ENCODE measurements at regions not wholly inside any gene's neighbourhood (a gene's known extent, or its start where the extent isn't known, plus 50 kb on each side); places are given as distances from the start of the nearest gene placed in this dataset.
"Not testable (repeated sequence)": the region's sequence is repeated elsewhere in the genome, so short reads cannot be mapped to it uniquely, and the experiment has no call there.

DNA sequence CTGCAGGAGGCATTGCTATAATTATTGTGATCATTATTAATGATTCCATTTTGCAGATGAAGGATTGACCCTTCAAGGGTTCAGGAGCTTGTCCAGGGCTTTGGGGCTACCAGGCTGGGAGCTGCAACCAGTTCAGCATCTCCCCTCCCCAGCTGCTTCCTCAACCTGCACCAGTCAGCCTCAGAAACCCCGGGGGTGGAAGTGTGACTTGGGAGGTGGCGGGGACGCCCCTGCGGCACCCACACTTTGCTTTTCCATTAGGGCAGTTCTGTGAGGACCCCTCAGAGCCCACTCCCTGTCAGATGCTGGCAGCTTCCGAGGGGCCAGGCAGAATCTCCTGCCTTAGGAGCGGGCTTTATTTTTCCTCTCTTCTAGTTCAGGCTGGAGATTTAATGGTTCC, 85.6 kb downstream of the OLFM1 start:
- DNase-seq (ENCODE audit: low spot score), result no peak

DNA sequence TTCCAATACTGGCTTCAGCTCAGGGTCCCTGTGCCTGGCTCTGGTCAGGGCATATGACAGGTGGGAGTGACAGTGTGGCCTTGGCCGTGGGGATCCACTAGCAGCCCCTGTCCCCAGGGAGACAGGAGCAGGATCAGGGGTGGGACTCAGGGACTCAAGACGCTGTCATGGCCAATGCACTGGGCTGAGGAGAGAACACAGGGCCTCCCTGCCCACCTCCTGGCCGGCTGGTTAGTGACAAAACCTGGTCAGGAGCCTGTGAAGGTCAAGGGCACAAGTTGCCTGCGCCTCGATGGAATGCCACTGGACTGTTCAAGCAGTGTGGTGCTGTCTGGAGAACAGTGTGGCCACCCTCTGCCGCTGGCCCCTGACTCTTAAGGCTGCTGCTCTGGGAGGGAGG, 86.8 kb downstream of the OLFM1 start:
- DNase-seq (ENCODE audit: low spot score), result no peak

DNA sequence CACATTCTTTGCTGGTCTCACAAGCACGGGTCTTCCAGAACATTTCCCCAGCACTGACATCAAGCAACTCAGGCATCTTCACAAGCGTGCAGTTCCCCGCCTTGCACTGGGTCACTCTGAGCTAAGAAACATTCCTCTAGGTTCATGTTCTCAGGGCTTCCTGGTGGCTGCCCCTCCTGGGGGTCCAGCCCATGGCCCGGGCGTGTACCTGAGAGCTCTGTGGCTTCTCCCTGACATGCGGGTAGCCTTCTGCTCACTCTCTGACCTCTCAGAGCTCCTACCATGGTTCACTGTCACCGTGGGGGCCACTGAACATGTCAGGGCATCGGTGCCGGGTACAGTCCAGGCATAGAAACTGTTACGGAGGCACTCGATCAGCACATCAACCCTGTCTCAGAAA, 87.5 kb downstream of the OLFM1 start:
- no peak for DNase-seq (ENCODE audit: low spot score)

DNA sequence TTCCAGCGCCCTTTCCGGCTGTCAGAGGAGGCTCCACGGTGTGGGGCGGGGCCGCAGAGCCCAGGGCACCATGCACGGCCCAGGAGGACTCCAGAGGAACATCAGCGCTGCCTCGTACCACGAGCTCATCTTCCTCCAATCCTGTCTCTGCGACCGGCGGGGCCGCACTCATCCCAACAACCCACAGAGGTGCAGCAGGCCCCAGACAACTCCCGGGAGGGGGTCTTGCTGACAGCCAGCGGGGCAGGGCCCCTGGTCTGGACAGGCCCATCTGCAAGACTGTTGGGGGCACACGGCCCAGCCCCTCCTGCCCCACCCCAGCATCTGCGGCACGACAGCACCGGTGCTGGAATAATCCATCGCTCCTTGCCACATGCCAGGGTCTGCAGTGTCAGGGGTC, 88.8 kb downstream of the OLFM1 start:
- DNase-seq (ENCODE audit: low spot score), result no peak

DNA sequence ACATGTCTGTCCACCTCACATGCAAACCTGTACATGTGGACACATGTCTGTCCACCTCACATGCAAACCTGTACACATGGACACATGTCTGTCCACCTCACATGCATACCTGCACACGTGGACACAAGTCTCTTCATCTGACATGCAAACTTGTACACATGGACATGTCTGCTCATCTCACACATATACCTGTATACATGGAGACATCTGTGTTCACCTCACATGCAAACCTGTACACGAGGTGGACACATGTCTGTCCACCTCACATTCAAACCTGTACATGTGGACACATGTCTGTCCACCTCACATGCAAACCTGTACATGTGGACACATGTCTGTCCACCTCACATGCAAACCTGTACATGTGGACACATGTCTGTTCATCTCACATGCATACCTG, 90.1 kb downstream of the OLFM1 start:
- DNase-seq (ENCODE audit: low spot score), result not testable (repeated sequence)

DNA sequence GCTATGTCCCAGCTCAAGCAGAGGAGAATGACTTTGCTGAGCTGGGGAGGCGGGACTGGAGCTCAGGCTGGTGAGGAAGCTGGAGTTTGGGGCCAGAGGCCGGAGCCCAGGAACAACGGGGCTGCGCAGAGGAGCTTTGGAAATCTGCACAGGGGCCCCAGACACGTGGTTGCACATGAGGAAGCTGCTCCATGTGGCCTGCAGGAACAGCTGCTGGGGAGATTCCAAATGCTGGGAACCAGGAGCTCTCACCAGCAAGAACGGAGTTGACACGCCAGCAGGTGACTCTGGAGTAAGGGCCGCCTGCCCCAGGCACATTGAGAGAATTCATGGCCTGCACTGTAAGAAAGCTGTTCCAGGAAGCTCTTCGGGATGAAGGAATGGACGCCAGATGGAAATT, 91.0 kb downstream of the OLFM1 start:
- no peak for DNase-seq (ENCODE audit: low spot score)

DNA sequence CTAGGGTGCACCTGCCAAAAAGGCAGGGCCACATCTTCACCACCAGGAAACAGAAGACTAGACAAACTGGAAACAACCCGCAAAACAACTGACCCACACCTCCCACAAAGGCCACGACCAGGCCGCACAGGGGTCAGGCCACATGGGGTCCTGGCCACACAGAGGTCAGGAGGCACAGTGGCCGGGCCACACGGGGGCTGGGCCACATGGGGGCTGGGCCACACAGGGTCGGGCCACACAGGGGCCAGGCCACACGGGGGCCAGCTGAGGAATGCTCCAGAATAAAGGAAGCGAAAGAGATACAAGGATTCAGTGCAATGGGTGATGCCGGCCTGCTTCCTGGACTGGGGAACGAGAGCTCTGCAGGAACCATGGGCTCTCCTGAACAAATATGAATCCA, 91.6 kb downstream of the OLFM1 start:
- no peak for DNase-seq (ENCODE audit: low spot score)

DNA sequence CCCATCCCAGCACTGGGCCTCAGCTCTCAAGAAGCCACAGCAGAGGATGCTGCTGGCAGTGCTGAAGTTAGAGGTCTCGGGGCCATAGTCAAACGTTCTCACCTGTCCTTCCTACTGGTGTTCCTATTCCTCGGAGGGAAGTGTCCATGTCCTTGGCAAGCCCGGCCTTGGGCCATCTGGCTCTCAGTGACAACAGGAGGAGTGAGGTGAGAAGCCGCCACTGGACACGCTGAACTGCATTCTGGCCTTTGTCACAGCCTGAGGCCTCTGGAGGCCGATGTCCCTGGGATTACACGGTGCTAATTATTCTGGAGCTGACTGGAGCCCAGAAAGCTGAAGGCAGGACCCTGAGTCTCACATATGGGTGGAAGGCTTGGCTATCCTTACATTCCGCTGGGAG, 92.5 kb downstream of the OLFM1 start:
- no peak for DNase-seq (ENCODE audit: low spot score)

DNA sequence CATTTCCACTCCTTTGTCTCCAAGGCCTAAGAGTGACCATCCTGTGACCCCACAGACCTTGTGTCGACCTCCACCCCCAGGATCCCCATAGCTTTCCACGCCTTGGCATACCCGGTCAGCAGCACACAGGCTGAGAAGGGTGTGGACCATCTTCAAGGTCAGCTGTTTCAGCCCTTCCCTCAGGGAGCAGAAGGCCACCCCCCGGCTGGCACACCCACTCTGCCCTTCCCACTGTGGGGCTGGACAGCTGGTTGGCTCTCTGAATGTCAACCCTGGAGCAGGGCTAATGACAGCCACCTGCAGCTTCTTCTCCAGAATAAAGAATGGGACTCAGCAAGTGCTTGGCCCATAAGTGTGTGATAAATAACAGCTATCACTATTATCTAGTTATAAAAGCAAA, 93.1 kb downstream of the OLFM1 start:
- DNase-seq (ENCODE audit: low spot score), result no peak

DNA sequence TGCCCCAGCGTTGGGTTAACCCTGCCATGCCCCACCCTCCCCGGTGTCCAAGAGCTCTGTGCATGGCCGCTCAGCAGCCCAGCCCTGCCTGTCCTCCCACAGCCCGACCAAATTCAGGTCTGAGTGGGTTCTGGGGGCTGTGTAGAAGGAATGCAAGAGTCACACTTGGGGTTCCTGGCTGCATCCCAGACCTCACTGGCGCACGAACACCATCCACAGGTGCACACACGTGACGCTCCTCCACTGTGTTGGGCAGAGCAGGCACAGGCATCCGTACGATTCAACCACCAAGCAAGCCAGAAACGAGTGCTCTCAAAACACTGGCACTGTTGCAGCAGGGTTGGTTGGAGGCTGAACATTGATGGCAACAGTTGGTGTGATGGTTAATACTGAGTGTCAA, 93.9 kb downstream of the OLFM1 start:
- no peak for DNase-seq (ENCODE audit: low spot score)

DNA sequence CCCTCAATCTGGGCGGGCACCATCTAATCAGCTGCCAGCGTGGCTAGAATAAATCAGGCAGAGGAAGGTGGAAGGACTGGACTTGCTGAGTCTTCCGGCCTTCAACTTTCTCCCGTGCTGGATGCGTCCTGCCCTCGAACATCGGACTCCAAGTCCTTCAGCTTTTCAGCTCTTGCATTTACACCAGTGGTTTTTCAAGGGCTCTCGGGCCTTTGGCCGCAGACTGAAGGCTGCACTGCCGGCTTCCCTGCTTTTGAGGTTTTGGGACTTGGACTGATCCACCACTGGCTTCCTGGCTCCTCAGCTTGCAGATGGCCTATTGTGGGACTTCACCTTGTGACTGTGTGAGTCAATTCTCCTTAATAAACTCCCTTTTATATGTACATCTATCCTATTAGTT, 94.4 kb downstream of the OLFM1 start:
- not testable (repeated sequence) for DNase-seq (ENCODE audit: low spot score)

DNA sequence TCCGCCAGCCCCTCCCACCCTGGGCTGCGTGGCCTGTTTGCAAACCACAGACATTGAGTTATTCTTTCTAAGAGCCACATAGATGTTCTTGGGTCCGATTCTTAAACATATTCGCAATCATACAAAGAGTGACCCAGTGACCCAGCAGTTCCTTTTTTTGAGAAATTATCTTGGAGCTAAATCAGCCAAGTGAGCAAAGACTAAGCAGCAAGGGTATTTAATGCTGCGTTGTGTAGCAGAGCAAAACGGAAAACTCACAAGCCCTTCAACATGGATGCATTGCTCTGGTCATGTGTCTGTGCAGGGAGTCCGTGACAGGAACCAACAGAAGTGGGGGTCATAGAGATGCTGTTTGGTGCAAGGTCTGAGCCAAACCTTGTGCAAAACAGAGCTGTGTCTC, 95.6 kb downstream of the OLFM1 start:
- no peak for DNase-seq (ENCODE audit: low spot score)

DNA sequence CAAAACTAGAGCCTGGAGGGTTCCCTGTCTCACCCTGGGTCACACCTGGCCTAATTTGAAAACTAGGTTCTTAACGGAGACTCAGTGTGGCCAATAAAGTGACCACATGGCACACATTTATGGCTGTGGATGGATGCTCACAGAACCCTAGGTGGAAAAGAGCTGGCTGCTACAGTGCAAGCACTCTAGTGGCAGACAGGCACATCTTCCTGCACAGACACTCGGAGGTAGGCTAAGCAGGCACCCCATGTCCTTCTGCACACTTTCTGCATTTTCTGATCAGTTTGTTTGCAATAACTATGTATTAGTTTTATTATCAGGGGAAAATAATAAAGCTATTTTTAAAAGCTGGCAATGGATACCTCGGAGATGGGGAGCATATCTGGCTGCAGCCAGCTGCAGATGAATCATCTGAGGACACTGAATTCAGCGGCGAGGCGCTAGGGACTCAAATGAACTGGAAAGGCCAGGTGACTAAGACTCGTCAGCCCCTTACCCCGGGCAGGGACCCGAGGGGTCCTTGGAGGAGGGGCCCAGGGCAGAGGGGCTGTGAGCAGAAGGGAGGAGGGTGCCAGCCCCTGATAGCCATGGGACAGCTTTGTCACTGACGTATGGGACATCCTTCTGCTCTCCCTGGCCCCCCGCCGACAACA, 96.2 kb downstream of the OLFM1 start:
- DNase-seq (ENCODE audit: low spot score), result no peak

DNA sequence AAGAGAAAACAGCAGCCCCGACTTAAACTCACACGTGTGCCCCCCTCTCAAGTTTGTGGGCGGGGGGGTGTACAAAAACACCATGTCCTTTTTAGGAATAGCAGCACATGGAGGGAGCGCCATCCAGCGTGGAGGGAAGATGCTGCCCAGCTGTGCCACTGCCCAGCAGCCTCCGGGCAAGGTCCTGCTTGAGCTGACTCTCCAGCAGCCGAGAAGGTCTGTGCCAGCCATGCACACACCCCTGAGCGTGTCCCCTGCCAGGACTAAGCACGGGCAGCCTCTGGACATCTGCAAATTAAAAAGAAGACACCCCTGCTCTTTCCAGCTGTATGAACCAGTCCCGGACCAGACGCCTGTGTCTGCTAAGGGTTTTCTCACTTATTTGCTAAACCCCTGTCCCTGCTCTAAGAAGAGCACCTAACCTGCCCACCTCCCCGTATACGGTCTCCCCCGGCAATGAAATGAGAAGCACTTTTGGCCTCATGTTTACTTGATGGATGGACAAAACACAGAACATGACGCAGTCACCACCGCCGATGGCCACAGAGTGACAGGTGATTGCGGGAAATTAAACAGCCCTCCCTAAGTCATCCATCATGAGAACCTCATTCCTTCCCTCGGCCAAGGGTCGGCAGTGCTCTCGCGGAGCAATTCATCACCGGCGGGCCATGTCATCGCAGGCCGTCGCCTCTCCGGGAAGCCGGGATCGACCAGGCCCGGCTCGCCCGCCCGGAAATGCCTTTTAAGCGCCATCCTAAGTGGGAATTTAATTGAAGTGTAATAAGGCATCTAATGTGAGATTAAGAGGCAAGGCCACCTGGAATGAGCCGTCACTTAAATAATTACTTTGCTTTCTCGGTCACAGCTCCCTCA, 96.9 kb downstream of the OLFM1 start:
- no peak for DNase-seq (ENCODE audit: low spot score)

DNA sequence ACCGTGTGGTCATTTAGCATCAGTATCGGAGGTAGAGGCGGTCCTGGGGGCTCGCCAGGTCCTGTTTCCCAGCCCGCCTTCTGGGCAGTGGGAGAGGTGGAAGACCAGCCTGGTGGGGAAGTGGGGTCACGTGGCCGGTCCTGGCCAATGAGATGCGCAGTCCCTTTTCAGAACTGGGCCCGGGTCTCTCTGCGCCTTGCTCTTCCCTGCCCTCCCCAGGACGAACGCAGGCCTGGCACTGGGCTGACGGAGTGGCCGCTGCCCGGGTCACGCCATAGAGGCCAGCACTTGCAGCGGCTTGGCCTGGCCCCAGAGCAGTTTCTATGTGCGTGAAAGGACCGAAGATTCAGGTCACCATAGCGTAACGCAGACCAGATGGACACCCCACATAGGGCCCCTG, 97.6 kb downstream of the OLFM1 start:
- DNase-seq (ENCODE audit: low spot score), result no peak

DNA sequence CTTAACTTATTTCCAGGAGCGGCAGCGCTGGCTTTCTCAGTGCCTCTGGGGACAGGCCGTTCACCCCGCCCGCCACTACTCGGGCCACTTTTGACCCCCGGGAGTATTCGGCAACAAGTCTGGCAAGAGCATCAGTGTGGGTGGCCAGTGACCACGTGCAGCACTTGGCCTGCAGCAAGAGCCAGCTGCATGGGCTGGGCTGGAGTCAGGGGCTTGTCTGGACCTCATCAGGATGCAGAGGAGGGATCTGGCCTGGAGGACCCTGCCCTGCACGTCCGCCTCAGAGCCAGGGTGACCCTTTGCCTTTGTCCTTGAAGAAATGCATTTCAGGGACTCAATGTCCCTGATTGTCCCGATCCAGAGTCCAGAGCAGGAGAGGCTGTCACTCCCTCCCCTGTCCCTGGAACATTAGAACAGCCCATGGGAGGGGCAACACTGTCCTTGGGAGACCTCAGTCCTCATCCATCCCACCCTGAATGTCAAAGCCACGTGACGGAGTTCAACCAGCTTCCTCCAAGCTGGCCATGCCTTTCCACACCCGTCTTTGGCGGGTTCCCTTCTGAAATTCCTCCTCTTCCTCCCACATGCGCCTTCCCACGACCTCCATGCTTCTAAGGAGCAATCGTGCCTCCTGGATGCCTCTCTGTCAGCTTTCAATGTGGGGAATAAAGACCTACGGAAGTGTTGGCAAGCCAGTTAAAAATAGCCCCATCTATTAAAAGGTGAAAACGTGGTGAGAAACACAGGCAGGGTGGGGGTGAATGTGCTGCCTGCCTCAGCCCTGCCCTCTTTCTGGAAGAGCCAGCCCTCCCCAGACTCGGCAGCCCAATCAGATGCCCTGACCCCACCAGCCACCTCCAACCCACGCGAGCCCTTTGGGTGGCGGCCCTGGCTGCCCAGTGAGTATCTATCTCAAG, 99.0 kb downstream of the OLFM1 start:
- no peak for DNase-seq (ENCODE audit: low spot score)

DNA sequence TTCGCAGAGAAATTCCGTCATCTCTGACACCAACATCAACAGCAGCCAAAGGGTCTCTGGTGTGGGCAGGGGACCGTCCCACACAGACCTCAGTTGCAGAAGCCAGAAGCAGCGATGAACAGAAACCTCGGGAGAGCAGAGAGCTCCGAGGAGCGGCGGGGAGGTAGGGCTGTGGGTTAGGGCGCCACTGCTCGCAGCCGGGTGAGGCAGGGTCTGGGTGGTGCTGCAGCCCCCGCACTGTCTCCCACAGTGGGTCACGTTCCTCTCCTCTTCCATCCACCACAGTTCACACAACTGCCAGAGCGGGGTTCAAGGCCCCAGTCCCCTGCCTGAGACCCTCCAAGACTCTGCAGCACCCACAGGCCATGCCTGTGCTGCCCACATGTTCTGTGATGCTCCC, 99.9 kb downstream of the OLFM1 start:
- DNase-seq (ENCODE audit: low spot score), result no peak

DNA sequence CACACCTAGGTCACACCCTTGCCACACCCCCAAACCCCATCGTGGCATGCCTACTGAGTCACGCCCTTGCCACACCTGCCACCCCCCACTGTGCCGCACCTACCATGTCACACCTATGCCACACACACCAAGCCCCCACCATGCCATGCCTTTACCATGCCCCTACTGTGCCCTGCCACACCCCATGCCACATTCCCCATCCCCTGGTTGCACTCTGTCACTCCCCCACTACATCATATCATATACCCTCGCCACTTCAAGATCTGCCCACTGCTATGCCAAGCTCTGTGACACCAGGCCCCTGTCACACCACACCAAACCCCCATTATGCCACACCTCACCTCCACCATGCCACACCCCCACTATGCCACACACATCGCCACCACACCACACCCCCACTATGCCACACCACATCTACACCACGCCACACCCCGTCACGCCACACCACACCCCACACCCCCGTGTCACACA, 101.2 kb downstream of the OLFM1 start:
- DNase-seq (ENCODE audit: low spot score), result no peak

DNA sequence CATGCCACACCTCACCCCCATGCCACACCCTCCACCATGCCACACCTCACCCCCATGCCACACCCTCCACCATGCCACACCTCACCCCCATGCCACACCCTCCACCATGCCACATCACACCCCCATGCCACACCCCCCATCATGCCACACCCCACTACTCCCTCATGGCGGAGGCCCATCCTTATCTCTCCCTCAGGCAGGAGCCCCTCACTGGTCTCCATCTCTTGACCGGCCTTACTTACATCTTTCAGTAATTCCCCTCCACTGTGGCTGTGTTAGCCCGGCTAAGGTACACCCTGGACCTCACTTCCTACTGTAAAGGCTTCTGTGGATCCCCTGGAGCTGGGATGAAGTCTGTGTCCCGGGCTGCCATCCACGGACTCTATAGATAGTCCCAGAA, 102.0 kb downstream of the OLFM1 start:
- DNase-seq (ENCODE audit: low spot score), result no peak

DNA sequence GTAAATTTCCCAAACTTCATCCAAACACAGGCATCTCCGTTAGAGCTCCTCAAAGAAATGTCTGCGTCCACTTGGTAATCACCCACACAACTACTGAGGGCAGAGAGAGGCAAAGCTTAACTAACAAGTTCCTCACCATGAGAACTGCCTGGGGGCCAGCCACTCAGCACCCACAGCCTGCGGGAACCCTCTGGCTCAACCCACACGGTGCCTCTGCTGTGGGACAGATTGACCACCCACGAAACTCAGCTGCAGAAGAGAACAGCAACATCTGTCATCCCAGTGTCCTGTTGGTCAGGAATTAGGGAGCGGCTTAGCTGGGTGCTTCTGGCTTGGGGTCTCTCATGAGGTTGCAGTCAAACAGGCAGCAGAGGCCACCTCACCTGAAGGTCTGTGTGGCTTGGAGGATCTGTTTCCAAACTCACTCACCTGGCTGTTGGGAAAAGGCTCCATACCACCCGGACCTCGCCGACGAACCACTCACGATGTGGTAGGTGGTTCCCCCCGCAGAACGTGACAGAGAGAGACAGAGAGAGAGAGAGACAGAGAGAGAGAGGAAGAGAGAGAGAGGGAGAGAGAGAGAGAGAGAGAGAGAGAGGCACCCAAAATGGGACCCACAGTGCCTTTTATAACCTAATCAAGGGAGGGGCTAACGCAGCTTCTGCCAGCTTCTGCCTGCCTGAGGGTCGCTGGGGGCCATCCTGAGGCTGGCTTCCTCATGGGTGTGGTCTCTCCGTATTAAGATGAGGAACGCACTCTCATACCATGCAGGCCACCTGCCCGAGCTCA, 103.5 kb downstream of the OLFM1 start:
- no peak for DNase-seq (ENCODE audit: low spot score)

DNA sequence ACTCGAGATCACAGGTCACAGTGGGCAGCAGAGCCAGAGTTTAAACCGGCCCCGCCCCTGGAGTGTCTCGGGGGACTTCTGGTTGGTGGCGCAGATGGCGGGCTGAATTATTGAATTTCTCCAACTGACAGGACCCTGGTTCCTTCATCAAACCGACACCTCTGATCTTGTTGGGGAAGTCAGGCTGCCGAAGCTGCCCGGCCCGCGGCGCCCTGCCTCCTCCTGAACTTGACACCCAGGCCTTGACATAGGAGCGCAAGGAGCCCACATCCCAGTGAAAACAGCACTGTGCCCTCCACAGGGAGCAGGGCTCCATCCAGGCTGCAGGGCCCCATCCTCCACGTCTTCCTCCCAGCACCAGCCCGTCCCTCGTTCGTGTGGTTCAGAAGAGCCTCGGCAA, 105.2 kb downstream of the OLFM1 start:
- no peak for DNase-seq (ENCODE audit: low spot score)

DNA sequence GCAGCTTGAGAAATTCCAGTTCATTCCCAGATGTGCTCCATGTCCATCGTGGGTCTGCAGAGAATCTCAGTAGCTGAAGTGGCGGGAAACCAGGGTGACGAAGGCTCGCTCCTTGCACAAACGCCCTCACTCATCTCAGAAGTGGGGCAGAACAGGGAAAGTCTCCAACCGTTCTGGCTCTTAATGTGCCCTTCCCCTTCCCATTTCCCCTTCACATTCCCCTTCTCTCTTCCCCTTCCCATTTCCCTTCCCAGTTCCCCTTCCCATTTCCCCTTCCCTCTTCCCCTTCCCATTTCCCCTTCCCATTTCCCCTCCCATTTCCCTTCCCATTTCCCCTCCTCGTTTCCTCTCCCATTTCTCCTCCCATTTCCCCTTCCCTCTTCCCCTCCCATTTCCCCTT, 108.5 kb downstream of the OLFM1 start:
- DNase-seq (ENCODE audit: low spot score), result peak; percentile 7

All from NAMALWA (cell line).